Progenitor cell of endocrine pancreas (in vitro differentiated cells): ENCODE measurements at regions not wholly inside any gene's neighbourhood (a gene's known extent, or its start where the extent isn't known, plus 50 kb on each side); places are given as distances from the start of the nearest gene placed in this dataset.

Source experiments
- DNase-seq: peaks from one replicate; pipeline ENCODE4 v3.0.0; 2021; ENCODE audit warnings: low spot score; ENCODE audit not compliant: unreplicated experiment
- H3K27ac Mint-ChIP-seq: 2 replicates; pipeline ENCODE4 v1.8.0; 2021; ENCODE audit warnings: mild to moderate bottlenecking, moderate library complexity, mixed read lengths
- H3K27me3 Mint-ChIP-seq: 2 replicates; pipeline ENCODE4 v1.8.0; 2021; ENCODE audit warnings: mixed read lengths
- H3K36me3 Mint-ChIP-seq: 2 replicates; pipeline ENCODE4 v1.8.0; 2022; ENCODE audit warnings: mixed read lengths; ENCODE audit not compliant: insufficient read depth
- H3K4me1 Mint-ChIP-seq: 2 replicates; pipeline ENCODE4 v1.8.0; 2021; ENCODE audit warnings: low read depth, mixed read lengths
- H3K4me3 Mint-ChIP-seq: 2 replicates; pipeline ENCODE4 v1.8.0; 2021; ENCODE audit warnings: low read depth, mild to moderate bottlenecking, moderate library complexity, mixed read lengths
- H3K9me3 Mint-ChIP-seq: 2 replicates; pipeline ENCODE4 v1.8.0; 2021; ENCODE audit warnings: low read depth, mixed read lengths
- CTCF ChIP-seq: fragments of 200-600 bp; sonication (generic); IDR thresholded peaks from one replicate; pipeline ENCODE4 v1.5.0; 2021; ENCODE audit warnings: antibody characterized with exemption, mild to moderate bottlenecking; ENCODE audit not compliant: unreplicated experiment

- Mint-ChIP-seq H3K27ac (no peak overlapping the region), H3K9me3 (no peaks in the 10 kb centered on the region), H3K4me3 (no peak overlapping the region), H3K4me1 (peaks cover 15% of the 10 kb centered on the region), H3K27me3 (no peaks in the 10 kb centered on the region), H3K36me3 (no peaks in the 10 kb centered on the region)
- no peak for TF ChIP-seq CTCF
- DNase-seq = no peak
Measured at GRCh38 chr9:99745085-99745484, 76.6 kb upstream of the NR4A3 start.

GRCh38 chr9:99746406-99746805 is 75.3 kb upstream of the NR4A3 start:
- H3K27me3 Mint-ChIP-seq = no peaks in the 10 kb centered on the region
- peaks cover 15% of the 10 kb centered on the region for H3K4me1 Mint-ChIP-seq
- H3K4me3 Mint-ChIP-seq = no peak overlapping the region
- DNase-seq = no peak
- no peaks in the 10 kb centered on the region for H3K36me3 Mint-ChIP-seq
- no peak for TF ChIP-seq CTCF
- H3K27ac Mint-ChIP-seq = no peak overlapping the region
- H3K9me3 Mint-ChIP-seq = no peaks in the 10 kb centered on the region

GRCh38 chr9:99748266-99748665 is 73.4 kb upstream of the NR4A3 start:
- Mint-ChIP-seq H3K36me3 (no peaks in the 10 kb centered on the region), H3K27me3 (no peaks in the 10 kb centered on the region), H3K4me1 (peaks cover 4% of the 10 kb centered on the region), H3K4me3 (no peak overlapping the region), H3K27ac (no peak overlapping the region), H3K9me3 (no peaks in the 10 kb centered on the region)
- no peak for TF ChIP-seq CTCF
- no peak for DNase-seq

- H3K4me1 Mint-ChIP-seq = peaks cover 1% of the 10 kb centered on the region
- no peak overlapping the region for H3K4me3 Mint-ChIP-seq
- no peaks in the 10 kb centered on the region for H3K36me3 Mint-ChIP-seq
- TF ChIP-seq CTCF = no peak
- no peak overlapping the region for H3K27ac Mint-ChIP-seq
- no peaks in the 10 kb centered on the region for H3K9me3 Mint-ChIP-seq
- DNase-seq = no peak
- H3K27me3 Mint-ChIP-seq = no peaks in the 10 kb centered on the region
Measured at GRCh38 chr9:99748676-99749075, 73.0 kb upstream of the NR4A3 start.

GRCh38 chr9:99749641-99750040 is 72.0 kb upstream of the NR4A3 start:
- no peak overlapping the region for H3K4me3 Mint-ChIP-seq
- H3K27me3 Mint-ChIP-seq = no peaks in the 10 kb centered on the region
- no peak for DNase-seq
- H3K4me1 Mint-ChIP-seq = no peaks in the 10 kb centered on the region
- H3K27ac Mint-ChIP-seq = no peak overlapping the region
- H3K36me3 Mint-ChIP-seq = no peaks in the 10 kb centered on the region
- no peaks in the 10 kb centered on the region for H3K9me3 Mint-ChIP-seq
- TF ChIP-seq CTCF = no peak
